ENCODE measurements at regions not wholly inside any gene's neighbourhood (a gene's known extent, or its start where the extent isn't known, plus 50 kb on each side); places are given as distances from the start of the nearest gene placed in this dataset.

DNA sequence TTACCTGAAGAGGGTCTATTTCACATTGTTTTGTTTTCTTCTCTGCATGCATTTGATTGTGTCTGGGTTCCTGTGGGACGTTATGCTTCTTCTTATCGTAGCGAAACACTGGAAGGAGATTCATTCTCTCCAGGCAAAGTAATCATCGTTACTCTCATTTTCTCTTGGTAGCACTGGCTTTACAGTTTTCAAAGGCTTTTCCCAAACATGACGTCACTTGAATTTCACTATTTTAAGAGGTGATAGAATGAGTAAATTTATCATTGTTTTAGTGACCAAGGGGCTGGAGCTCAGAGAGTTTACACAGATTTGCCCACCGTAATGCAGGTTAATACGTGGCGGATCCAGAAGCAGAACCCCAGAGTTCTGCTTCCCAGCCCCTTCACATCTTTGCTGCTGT is 391.4 kb downstream of the DCDC2C start:
- TF ChIP-seq POLR2A (IDR thresholded peaks at IDR 0.05; ENCODE audit: low read length) (no peak), GATA1 (IDR thresholded peaks at IDR 0.05; ENCODE audit: low read depth, low read length) (no peak)
